ENCODE measurements at regions not wholly inside any gene's neighbourhood (a gene's known extent, or its start where the extent isn't known, plus 50 kb on each side); places are given as distances from the start of the nearest gene placed in this dataset.

- Histone ChIP-seq H3K36me3 (no peaks in the 10 kb centered on the region), H3K4me3 (no peak overlapping the region), H3K9me3 (no peaks in the 10 kb centered on the region), H3K27ac (no peak overlapping the region), H3K4me1 (no peaks in the 10 kb centered on the region), H3K27me3 (no peaks in the 10 kb centered on the region)
- no peak for DNase-seq
- TF ChIP-seq, protein P1, sequence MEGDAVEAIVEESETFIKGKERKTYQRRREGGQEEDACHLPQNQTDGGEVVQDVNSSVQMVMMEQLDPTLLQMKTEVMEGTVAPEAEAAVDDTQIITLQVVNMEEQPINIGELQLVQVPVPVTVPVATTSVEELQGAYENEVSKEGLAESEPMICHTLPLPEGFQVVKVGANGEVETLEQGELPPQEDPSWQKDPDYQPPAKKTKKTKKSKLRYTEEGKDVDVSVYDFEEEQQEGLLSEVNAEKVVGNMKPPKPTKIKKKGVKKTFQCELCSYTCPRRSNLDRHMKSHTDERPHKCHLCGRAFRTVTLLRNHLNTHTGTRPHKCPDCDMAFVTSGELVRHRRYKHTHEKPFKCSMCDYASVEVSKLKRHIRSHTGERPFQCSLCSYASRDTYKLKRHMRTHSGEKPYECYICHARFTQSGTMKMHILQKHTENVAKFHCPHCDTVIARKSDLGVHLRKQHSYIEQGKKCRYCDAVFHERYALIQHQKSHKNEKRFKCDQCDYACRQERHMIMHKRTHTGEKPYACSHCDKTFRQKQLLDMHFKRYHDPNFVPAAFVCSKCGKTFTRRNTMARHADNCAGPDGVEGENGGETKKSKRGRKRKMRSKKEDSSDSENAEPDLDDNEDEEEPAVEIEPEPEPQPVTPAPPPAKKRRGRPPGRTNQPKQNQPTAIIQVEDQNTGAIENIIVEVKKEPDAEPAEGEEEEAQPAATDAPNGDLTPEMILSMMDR (IDR thresholded peaks at IDR 0.05), result no peak
- intact Hi-C loops (cut with DNase I; ENCODE audit: low total_unique reads), result no loop called here
Observed at GRCh38 chr4:126455865-126456264, 1141.1 kb downstream of the FAT4 start.

- Histone ChIP-seq H3K4me3 (no peak overlapping the region), H3K36me3 (no peaks in the 10 kb centered on the region), H3K27ac (no peak overlapping the region), H3K27me3 (no peaks in the 10 kb centered on the region), H3K4me1 (no peaks in the 10 kb centered on the region), H3K9me3 (no peaks in the 10 kb centered on the region)
- intact Hi-C loops (cut with DNase I; ENCODE audit: low total_unique reads), result no loop called here
- TF ChIP-seq, protein P1 (IDR thresholded peaks at IDR 0.05), result no peak
- DNase-seq, result no peak
Observed at GRCh38 chr4:126458993-126459392, 1144.2 kb downstream of the FAT4 start.

DNA sequence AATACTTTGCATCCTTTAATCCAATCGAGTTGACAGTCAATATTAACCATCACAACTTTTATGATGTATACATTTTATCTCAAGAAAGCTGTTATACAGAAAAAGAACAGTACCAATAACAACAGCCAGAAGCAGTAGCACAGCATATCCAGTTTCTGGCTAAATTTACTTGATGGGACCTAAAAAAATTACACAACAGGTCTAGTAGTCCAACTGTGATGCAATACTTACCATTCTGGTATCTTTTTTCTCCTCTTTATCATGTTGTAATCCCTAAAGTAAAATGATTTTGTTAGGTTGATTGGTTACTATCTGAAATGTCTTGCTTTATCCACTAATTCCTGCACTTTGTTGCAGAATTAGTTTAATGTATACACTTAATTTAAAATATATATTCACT, 1150.6 kb downstream of the FAT4 start:
- intact Hi-C loops (cut with DNase I; ENCODE audit: low total_unique reads), result no loop called here
- H3K27me3 ChIP-seq, result no peaks in the 10 kb centered on the region
- no peaks in the 10 kb centered on the region for H3K4me1 ChIP-seq
- no peaks in the 10 kb centered on the region for H3K9me3 ChIP-seq
- H3K36me3 ChIP-seq, result no peaks in the 10 kb centered on the region
- H3K4me3 ChIP-seq, result no peak overlapping the region
- TF ChIP-seq, protein P1 (IDR thresholded peaks at IDR 0.05), result no peak
- no peak for DNase-seq
- no peak overlapping the region for H3K27ac ChIP-seq

GRCh38 chr4:126466848-126467247, 1152.1 kb downstream of the FAT4 start:
- no peak overlapping the region for H3K27ac ChIP-seq
- no peak for DNase-seq
- H3K36me3 ChIP-seq, result no peaks in the 10 kb centered on the region
- TF ChIP-seq, protein P1 (IDR thresholded peaks at IDR 0.05), result no peak
- H3K27me3 ChIP-seq, result no peaks in the 10 kb centered on the region
- H3K4me3 ChIP-seq, result no peak overlapping the region
- intact Hi-C loops (cut with DNase I; ENCODE audit: low total_unique reads), result no loop called here
- H3K4me1 ChIP-seq, result no peaks in the 10 kb centered on the region
- H3K9me3 ChIP-seq, result no peaks in the 10 kb centered on the region

GRCh38 chr4:126468144-126468543, 1153.4 kb downstream of the FAT4 start:
- Histone ChIP-seq H3K27ac (no peak overlapping the region), H3K9me3 (no peaks in the 10 kb centered on the region), H3K36me3 (no peaks in the 10 kb centered on the region), H3K27me3 (no peaks in the 10 kb centered on the region), H3K4me3 (no peak overlapping the region), H3K4me1 (no peaks in the 10 kb centered on the region)
- DNase-seq, result no peak
- intact Hi-C loops (cut with DNase I; ENCODE audit: low total_unique reads), result no loop called here
- TF ChIP-seq, protein P1 (IDR thresholded peaks at IDR 0.05), result no peak

DNA sequence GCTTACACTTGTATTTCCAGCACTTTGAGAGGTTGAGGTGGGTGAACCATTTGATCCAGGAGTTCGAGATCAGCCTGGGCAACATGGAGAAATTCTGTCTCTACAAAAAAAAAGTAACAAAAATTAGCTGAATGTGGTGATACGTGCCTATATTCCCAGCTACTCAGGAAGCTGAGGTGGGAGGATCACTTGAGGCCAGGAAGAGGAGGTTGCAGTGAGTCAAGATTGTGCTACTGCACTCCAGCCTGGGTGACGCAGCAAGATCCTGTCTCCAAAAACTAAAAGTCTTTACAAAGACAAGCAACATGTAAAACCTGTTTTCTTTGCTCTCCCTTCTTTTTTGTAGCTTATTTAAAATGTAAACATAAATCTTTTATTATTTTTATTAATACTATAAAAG, 1156.1 kb downstream of the FAT4 start:
- H3K4me3 ChIP-seq, result no peak overlapping the region
- no peak overlapping the region for H3K27ac ChIP-seq
- H3K27me3 ChIP-seq, result no peaks in the 10 kb centered on the region
- TF ChIP-seq, protein P1 (IDR thresholded peaks at IDR 0.05), result no peak
- no peaks in the 10 kb centered on the region for H3K36me3 ChIP-seq
- DNase-seq, result no peak
- intact Hi-C loops (cut with DNase I; ENCODE audit: low total_unique reads), result no loop called here
- no peaks in the 10 kb centered on the region for H3K4me1 ChIP-seq
- H3K9me3 ChIP-seq, result no peaks in the 10 kb centered on the region
